GM21360 (cell line): ENCODE measurements at regions not wholly inside any gene's neighbourhood (a gene's known extent, or its start where the extent isn't known, plus 50 kb on each side); places are given as distances from the start of the nearest gene placed in this dataset.

Experiments
- ATAC-seq: cut with Tn5 transposase; IDR thresholded peaks from one replicate; pipeline ENCODE4 v1.9.1; 2021; ENCODE audit warnings: mild to moderate bottlenecking, moderate library complexity; ENCODE audit not compliant: unreplicated experiment

- no peak for ATAC-seq
Observed at GRCh38 chr3:117954131-117954530, 1080.5 kb downstream of the IGSF11 start.

- no peak for ATAC-seq
Observed at GRCh38 chr3:117955196-117955595, 1079.5 kb downstream of the IGSF11 start.

GRCh38 chr3:117958027-117958426 lies 1076.6 kb downstream of the IGSF11 start:
- no peak for ATAC-seq

- no peak for ATAC-seq
Observed at GRCh38 chr3:117962750-117963149, 1071.9 kb downstream of the IGSF11 start.

- no peak for ATAC-seq
Observed at GRCh38 chr3:117963858-117964257, 1070.8 kb downstream of the IGSF11 start.

- ATAC-seq, result no peak
Observed at GRCh38 chr3:117964814-117965213, 1069.8 kb downstream of the IGSF11 start.

- ATAC-seq, result no peak
Observed at GRCh38 chr3:117977504-117978228, 1057.0 kb downstream of the IGSF11 start.

GRCh38 chr3:117979466-117979865 lies 1055.2 kb downstream of the IGSF11 start:
- no peak for ATAC-seq

- no peak for ATAC-seq
Observed at GRCh38 chr3:117987256-117987655, 1047.4 kb downstream of the IGSF11 start.

GRCh38 chr3:117989982-117990381 lies 1044.7 kb downstream of the IGSF11 start:
- ATAC-seq, result no peak

- ATAC-seq, result no peak
Observed at GRCh38 chr3:117990627-117991026, 1044.0 kb downstream of the IGSF11 start.

GRCh38 chr3:117995842-117996437 lies 1038.7 kb downstream of the IGSF11 start:
- ATAC-seq, result no peak

GRCh38 chr3:117997201-117998049 lies 1037.2 kb downstream of the IGSF11 start:
- ATAC-seq, result peak; percentile 97

- ATAC-seq, result no peak
Observed at GRCh38 chr3:117998071-117998470, 1036.6 kb downstream of the IGSF11 start.

- no peak for ATAC-seq
Observed at GRCh38 chr3:118000219-118000618, 1034.4 kb downstream of the IGSF11 start.

- no peak for ATAC-seq
Observed at GRCh38 chr3:118001380-118001779, 1033.3 kb downstream of the IGSF11 start.

GRCh38 chr3:118011910-118012309 lies 1022.7 kb downstream of the IGSF11 start:
- no peak for ATAC-seq

- ATAC-seq, result no peak
Observed at GRCh38 chr3:118029049-118029448, 1005.6 kb downstream of the IGSF11 start.

- no peak for ATAC-seq
Observed at GRCh38 chr3:118036215-118036614, 998.4 kb downstream of the IGSF11 start.

- no peak for ATAC-seq
Observed at GRCh38 chr3:118055381-118055780, 979.3 kb downstream of the IGSF11 start.

GRCh38 chr3:118057086-118057485 lies 977.6 kb downstream of the IGSF11 start:
- ATAC-seq, result no peak

GRCh38 chr3:118059096-118059495 lies 975.5 kb downstream of the IGSF11 start:
- no peak for ATAC-seq
